ENCODE measurements at regions not wholly inside any gene's neighbourhood (a gene's known extent, or its start where the extent isn't known, plus 50 kb on each side); places are given as distances from the start of the nearest gene placed in this dataset.

- 3 to 12% (median 8%) methylated on average over 4 of the region's 4 CpGs for WGBS, 3 donors
- no peak for DNase-seq
- Histone ChIP-seq H3K27ac (no peak overlapping the region), H3K9me3 (no peaks in the 10 kb centered on the region), H3K27me3 (no peaks in the 10 kb centered on the region), H3K4me1 (ENCODE audit: insufficient read depth) (peaks cover under 1% of the 10 kb centered on the region), H3K36me3 (no peaks in the 10 kb centered on the region), H3K4me3 (no peak overlapping the region)
- intact Hi-C loops (cut with DNase I) = loop anchor here in 1 of 4 donors (10.0 kb wide), 1 partner anchor 238 kb away; no protein-coding TSS in a partner anchor
- TF ChIP-seq EP300 (IDR thresholded peaks at IDR 0.05) = no peak
- no peak for TF ChIP-seq CTCF (IDR thresholded peaks at IDR 0.05)
- no peak for TF ChIP-seq POLR2A (IDR thresholded peaks at IDR 0.05)
Observed at GRCh38 chr2:190786404-190787166, 94.0 kb upstream of the GLS start.

- Histone ChIP-seq H3K27ac (no peak overlapping the region), H3K36me3 (no peaks in the 10 kb centered on the region), H3K4me1 (ENCODE audit: insufficient read depth) (peaks cover 1% of the 10 kb centered on the region), H3K27me3 (no peaks in the 10 kb centered on the region), H3K9me3 (no peaks in the 10 kb centered on the region), H3K4me3 (no peak overlapping the region)
- TF ChIP-seq CTCF (IDR thresholded peaks at IDR 0.05) = no peak
- TF ChIP-seq EP300 (IDR thresholded peaks at IDR 0.05) = no peak
- TF ChIP-seq POLR2A (IDR thresholded peaks at IDR 0.05) = no peak
- WGBS, 3 donors = 62 to 82% (median 64%) methylated on average over 3 of the region's 3 CpGs
- intact Hi-C loops (cut with DNase I) = loop anchor here in 1 of 4 donors (10.0 kb wide), 1 partner anchor 237 kb away; no protein-coding TSS in a partner anchor
- no peak for DNase-seq
Observed at GRCh38 chr2:190787743-190788235, 92.8 kb upstream of the GLS start.

DNA sequence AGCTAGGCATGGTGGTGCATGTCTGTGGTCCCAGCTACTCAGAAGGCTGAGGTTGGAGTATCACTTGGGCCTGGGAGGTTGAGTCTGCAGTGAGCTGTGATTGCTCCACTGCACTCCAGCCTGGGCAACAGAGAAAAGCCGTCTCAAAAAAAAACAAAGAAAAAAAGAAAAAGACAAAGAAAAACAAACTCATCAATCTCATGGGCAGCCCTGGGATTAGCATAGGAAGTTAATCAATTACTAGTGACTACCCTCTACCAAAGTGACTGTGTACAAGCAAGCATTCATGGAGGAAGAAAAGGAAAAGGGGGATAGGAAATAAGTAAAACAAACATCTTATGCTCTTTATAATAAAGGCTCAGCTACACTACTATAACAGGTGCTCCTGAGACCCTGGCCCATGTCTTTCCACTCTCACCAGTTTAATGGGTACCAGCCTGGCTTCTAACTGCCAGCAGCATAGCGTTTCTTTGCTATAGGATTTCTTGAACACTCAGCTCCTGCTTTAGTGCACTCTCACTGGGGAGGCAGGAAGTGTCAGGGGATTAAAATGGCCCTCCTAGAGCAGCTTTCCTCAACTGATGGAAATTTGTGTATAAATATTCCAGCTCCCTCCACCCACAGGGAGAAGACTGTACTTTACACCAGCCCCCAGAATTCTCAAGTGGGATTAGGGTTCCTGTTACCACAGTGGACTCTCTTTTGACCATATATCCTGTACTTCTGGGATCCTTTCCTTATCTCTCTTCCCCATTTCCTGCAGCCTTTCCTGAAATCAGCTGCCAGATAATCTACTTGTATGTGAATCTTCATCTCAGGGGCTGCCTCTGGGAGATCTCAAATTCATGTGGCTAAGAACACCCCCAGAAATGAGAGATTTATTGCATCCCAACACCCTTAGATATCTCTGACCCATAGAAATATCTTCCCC, 91.3 kb upstream of the GLS start:
- DNase-seq = no peak
- Histone ChIP-seq H3K9me3 (no peaks in the 10 kb centered on the region), H3K4me1 (ENCODE audit: insufficient read depth) (peaks cover 1% of the 10 kb centered on the region), H3K4me3 (no peak overlapping the region), H3K36me3 (no peaks in the 10 kb centered on the region), H3K27ac (no peak overlapping the region), H3K27me3 (no peaks in the 10 kb centered on the region)
- 81 to 84% (median 82%) methylated on average over 2 of the region's 2 CpGs for WGBS, 3 donors
- TF ChIP-seq POLR2A (IDR thresholded peaks at IDR 0.05) (no peak), CTCF (IDR thresholded peaks at IDR 0.05) (no peak), EP300 (IDR thresholded peaks at IDR 0.05) (no peak)
- intact Hi-C loops (cut with DNase I) = loop anchor here in 1 of 4 donors (10.0 kb wide), 1 partner anchor 235 kb away; no protein-coding TSS in a partner anchor

GRCh38 chr2:190791347-190791975, 89.2 kb upstream of the GLS start:
- Histone ChIP-seq H3K36me3 (no peaks in the 10 kb centered on the region), H3K9me3 (no peaks in the 10 kb centered on the region), H3K4me3 (no peak overlapping the region), H3K4me1 (ENCODE audit: insufficient read depth) (peaks cover 1% of the 10 kb centered on the region), H3K27me3 (no peaks in the 10 kb centered on the region), H3K27ac (no peak overlapping the region)
- 36 to 44% (median 38%) methylated on average over 7 of the region's 7 CpGs for WGBS, 3 donors
- peak in 3 of 5 donors; percentile 33 to 43 (median 33) for DNase-seq
- intact Hi-C loops (cut with DNase I) = no loop called here
- no peak for TF ChIP-seq EP300 (IDR thresholded peaks at IDR 0.05)
- no peak for TF ChIP-seq CTCF (IDR thresholded peaks at IDR 0.05)
- TF ChIP-seq POLR2A (IDR thresholded peaks at IDR 0.05) = no peak
